Activated T-cell treated with anti-CD3 and anti-CD28 coated beads for 48 hours (primary cell): ENCODE measurements at regions not wholly inside any gene's neighbourhood (a gene's known extent, or its start where the extent isn't known, plus 50 kb on each side); places are given as distances from the start of the nearest gene placed in this dataset.
"Not testable (repeated sequence)": the region's sequence is repeated elsewhere in the genome, so short reads cannot be mapped to it uniquely, and the experiment has no call there.

ENCODE experiments used
- DNase-seq: peaks from one replicate; pipeline ENCODE4 v3.0.0-alpha.2; 2020; ENCODE audit warnings: low read depth

DNA sequence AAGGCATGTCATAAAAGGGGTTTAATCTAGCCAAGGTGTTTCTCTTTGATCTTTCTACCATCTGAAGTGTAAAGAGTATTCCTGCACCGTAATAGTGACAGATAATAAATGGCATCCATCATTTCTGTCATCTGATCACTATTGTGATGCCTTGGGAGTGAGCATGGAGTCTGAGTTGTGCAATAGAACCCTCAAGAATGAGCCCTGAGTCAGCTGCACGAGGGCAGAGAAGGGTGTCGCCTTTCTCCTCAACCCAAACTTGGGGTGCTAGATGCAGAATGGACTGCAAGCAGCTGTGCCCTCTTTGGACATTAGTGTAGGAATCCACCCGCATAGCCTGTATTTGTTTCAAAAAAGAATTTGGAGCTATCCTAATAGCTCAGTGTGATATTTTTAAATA lies 115.2 kb downstream of the ZNF37A start:
- no peak for DNase-seq

DNA sequence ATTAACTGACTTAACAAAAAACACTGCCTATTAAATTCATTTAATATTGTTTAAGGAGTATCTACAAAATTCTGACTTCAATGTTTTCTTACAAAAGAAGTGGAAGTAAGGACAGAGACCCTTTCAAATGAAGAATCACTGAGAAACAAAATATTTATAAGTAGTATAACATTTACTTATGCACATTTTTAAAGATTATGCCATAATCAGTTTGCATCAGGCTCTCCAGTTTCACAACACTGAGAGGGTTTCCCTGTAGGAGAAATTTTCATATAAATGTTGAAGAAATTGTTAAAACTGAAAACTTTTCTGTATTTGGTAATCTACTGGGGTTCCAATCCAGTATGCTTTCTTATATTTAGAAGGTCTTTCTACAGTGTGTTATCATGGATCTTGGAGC lies 115.6 kb downstream of the ZNF37A start:
- not testable (repeated sequence) for DNase-seq

DNA sequence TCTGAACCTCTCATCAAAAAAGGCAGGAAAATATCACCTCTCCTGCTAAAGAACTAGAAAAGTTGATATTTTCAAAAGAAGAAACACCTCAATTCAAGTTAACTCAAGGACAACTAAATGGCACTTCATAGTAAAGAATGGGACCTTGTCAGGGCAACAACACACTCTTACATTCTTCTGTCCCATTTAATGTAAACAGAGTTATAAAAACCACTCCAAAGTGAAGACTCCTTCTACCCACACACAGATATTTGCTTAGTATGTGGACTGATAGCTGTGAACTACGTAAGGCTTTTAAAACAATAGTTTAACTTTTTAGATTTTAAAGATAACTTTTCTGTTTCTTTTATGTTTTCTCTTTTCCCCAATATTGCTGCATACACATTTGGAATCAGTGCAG lies 118.3 kb downstream of the ZNF37A start:
- DNase-seq = no peak

DNA sequence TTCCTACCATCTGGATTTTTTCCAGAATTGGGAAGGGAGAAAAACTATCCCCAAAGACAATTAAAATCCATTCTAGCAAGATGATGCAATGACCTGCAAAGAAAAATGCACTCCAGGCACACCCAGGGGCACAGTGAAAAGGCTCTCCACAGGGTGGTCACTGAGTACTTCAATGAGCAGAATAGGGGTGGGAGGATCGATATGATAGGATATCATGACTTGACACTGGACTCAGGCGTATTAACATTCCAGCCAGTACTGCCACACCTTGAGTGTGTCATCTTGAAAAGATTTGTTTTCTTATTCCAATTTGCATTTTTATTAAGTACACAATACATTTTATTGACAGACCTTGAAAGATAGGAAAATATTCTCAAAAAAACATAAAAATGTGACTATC lies 132.2 kb downstream of the ZNF37A start:
- no peak for DNase-seq

DNA sequence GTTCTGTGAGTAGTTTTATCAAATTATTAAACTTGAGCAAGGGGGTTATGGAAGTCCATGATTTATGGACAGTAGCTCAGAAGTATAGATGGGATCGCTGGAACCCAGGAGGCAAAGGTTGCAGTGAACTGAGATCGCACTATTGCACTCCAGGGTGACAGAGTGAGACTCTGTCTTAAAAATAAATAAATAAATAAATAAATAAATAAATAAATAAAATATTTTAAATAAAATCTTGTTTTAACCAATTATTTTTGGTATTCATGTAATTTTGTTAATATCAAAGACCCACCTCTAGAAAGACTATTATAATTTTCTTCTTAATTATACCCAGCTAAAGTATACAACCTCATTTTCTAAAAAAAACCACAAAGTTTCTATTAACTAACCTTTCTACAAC lies 134.3 kb downstream of the ZNF37A start:
- no peak for DNase-seq

DNA sequence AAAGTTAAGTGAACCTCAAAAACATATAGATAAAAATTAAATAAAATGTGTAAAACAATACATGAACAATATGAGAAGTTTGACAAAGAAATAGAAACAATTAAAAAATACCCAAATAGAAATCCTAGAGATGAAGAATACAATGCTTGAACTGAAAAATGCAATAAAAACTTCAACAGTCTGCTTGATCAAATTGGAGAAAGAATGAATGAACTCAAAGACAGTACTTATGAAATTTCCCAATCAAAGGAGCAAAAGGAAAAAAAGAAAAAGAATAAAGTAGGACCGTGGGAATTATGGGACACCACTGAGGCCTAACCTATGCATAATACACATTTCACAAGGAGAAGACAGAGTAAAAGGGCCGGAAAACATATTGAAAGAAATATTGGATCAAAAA lies 144.3 kb downstream of the ZNF37A start:
- DNase-seq = not testable (repeated sequence)

DNA sequence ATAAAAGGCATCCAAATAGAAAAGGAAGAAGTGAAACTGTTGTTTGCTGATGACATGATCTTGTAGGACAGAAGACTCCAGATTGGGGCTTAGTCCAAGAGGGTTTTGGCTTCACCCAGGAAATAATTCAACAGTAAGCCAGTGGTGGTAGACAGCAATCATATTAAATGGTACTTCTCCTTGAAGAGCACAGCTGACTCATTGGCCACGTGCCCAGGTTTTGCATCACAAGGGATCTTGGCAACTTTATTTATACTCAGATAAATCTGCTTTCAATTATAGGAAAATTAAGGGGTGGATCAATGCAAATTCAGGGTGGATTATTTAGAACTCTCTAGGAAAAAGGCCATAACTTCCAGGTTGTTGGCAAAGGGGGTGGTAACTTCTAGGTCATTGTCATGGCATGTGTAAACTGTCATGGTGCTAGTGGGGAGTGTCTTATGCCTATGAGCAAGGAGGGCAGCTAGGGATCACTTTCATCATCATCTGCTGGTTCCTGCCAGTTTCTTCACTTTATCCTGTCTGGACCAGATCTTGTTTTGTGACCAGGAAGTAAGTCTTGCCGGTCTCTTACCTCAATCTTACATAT lies 148.0 kb downstream of the ZNF37A start:
- DNase-seq = not testable (repeated sequence)

DNA sequence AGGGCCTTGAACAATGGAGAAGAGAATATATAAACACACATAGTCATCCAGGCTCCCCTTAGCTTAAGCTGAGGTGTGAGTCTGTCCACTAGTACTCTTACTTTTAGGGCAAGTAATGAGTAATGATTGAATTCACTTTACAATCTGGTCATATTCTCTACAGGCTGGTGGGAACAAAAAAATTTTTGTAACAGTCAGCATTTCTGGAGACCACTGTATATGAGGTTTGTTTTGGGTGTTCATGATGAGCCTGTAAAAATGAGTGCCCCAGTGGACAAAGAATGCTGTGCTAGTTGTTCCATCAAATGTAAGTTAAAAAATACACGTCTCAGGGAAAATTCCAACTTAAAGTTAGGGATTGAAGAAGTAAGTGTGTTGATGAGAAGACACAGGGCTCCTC lies 154.0 kb downstream of the ZNF37A start:
- DNase-seq = not testable (repeated sequence)

DNA sequence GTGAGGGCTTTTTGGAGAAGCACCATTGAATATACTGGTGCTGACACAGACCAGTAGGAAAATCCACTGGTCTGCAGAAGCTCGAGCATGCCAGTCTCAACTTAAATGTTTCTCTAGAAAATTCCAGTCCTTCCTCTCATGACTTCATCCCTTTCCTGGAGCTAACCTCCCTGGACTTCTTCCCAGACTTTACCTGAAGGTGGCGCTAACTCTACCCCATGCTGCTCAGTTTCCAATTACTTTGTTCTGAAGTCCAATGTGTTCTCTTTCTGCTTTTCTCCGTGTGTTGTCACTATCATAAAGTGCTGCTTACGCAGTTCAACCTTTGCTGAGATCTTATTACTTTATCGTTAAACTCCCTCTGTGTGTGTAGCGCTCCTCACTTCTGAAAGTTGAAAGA lies 158.4 kb downstream of the ZNF37A start:
- not testable (repeated sequence) for DNase-seq

DNA sequence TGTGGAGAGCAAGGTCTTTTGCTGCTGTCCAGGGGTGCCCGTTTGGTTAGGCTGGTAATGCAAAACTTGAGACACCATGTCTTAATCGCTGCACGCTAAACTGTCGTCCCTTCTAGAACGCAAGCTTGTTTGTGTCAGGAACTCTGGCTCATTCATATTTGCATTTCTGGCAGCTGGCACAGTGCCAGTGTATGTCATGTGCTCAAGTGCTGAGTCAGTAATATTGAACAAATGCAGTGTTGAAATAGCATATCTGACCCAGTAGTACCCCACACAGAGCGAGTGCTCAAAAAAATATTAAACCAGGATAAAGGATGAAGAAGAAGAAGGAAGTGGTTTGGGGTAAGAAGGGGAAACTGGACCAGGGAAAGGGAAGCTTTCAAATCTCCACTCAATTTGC lies 173.4 kb downstream of the ZNF37A start:
- DNase-seq = not testable (repeated sequence)

DNA sequence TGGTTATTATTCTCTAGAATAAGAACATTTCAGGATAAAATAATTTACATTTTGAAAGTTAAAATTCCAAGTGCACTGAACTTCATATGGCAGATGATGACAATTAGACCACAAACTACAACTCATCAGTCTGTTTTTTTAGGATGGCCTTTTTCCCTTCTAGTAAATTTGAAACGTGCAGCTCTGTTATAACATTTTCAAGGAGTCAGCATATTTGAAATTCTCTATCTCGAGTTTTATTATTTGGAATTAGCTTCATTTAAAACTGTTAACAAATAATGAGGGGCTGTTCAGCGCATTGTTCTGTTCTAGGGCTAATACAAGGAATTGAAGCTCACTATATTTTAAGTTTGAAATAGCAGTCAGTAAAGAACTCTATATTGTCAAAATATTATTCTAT lies 176.9 kb downstream of the ZNF37A start:
- DNase-seq = not testable (repeated sequence)

DNA sequence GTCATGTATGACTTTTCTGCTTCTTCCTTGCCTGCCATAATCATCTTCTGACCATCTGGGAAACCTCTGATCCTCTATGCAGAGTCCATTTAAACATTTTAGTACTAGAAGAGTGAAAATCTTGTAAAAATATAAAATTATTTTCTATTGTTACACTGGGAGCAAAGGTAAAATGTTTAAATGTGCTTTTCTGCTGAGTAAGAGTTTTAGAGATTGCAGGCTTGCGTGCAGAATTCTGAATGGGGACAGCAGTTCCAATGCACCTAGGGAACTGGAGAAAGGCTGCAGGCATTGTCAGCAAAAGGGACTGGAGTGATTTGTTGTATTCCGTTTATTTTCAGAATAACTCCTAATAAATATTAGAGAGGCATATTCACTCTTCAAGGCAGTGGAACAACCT lies 180.7 kb downstream of the ZNF37A start:
- DNase-seq = not testable (repeated sequence)

DNA sequence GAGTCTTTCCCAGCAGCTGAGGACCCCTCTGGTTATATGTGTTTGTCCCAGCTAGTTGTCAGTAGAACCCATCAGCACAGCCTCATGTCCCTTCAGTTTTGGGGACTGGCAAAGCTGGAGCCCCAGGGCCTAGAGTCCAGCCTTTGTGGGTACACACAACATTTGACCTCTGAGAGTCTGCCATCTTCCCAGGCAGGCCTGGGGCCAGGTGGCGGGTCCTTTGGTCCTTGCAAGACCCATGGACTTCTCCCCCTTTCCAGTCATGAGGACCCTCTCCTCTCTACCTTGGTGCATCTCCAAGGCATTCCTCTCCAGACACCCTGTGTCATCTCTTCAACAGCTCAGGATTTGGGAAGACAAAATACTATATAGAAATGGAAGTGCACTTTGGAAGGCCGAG lies 198.4 kb downstream of the ZNF37A start:
- not testable (repeated sequence) for DNase-seq

DNA sequence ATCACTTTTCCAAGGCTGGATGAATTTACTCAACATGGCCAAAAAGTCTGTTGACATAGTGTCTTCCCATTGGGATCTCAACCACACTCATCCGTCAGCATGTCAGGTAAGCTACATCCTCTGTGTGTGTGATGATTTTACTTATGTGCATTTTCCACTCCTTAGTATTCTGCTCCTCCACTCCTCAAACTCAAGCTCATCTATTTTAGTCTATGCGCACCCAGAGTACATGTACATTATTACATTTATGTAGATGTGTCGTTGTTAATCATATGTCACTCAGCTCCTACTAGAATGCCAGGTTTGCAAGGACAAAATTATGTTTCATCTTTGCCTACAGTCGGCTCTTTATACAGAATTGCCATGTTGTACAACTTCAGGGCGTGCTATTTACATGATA lies 216.0 kb downstream of the ZNF37A start:
- not testable (repeated sequence) for DNase-seq

DNA sequence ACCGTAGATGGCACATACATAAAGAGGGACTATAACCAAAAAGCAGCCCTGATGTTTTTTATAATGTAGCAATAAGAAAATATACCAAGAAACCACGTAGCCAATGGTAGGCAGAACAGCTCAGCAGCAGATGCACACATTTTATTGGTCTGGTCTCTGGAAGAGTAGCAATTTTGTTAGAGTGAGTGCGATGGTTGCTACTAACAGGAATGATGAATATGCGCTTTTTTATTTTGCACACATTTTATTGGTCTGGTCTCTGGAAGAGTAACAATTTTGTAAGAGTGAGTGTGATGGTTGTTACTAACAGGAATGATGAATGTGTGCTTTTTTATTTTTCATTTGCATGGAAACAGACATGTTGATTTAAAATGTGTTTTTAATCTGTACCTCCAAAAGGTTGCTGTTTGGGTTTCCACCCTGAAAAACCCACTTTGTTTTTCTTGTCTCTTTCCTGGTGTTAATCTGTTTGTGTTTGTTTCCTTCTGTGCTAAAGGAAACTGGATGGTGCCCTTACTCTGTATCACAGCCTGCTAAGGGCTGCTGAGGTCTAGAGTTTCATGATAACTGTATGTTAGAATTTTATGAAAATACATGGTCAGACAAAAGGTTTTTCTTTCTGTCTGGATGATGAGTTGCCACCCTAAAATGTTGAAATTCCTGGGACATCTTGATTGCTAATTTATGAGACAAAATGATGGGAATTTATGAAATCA lies 221.1 kb downstream of the ZNF37A start:
- DNase-seq = not testable (repeated sequence)

DNA sequence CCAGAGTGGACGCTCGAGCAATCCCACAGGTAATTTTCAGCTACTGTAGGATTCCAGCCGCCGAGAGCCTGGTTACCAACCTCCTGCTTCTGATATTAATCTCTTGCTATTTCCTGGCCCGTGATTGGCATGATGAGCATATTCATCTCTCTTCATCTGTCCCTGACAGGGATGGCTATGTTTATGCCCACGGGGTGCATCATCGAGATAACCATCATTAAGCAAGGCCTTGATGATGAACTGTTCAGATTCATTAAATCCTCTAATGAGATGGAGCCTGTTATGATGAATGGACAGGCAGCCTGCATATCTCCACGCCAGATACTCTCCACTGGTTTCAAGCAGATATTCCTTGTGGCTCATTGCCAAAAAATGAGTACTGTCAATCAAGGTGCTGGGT lies 227.3 kb downstream of the ZNF37A start:
- DNase-seq = not testable (repeated sequence)

DNA sequence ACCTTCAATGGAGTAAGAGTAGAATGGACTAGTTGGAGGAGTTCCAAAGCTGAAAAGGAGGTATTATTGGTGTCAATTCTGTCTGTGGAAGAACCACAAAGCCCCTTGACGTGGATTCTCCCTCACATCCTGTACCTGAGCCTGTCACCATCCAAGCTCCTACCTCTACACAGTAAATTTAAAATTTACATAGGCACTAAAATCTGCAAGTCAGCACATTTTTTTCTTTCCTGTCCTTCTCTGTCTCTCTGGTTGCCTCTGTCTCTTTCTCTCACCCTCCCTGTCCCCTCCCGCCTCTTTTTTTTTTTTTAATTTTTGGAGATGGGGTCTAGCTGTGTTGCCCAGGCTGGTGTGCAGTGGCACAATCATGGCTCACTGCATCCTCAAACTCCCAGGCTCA lies 236.2 kb downstream of the ZNF37A start:
- DNase-seq = not testable (repeated sequence)

DNA sequence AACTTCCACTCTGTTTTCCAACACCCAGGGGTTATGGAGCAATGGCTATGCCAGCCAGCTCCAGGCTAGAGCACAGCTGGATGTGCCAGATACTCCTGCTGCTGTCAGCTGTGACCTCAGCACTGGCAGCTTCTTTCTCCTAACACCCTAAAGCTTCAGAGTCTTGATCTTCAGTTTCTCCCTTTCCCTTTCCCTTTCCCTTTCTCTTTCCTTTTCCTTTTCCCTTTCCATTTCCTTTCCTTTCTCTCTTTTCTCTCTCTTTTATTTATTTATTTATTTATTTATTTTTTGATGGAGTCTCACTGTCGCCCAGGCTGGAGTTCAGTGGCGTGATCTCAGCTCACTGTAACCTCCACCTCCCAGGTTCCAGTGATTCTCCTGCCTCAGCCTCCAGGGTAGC lies 237.0 kb downstream of the ZNF37A start:
- DNase-seq = not testable (repeated sequence)

DNA sequence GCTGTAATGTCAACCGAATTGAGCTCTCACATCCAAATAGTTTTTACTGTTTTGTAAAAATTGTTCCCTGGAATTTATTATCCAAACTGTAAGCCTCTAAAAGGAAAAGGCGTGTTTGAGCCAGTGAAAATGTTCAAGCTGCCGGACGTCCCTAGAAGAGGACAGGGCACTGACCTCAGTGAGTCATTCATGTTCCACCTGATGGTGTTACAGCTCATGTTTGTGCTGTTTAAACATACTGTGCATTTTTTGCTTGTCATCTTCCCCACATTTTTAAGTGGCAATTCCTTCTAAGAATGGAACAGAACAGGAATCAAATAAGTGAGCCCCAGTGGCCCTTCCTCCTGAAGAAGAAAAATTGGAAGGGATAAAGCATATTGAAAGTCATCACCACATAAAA lies 239.6 kb downstream of the ZNF37A start:
- not testable (repeated sequence) for DNase-seq

DNA sequence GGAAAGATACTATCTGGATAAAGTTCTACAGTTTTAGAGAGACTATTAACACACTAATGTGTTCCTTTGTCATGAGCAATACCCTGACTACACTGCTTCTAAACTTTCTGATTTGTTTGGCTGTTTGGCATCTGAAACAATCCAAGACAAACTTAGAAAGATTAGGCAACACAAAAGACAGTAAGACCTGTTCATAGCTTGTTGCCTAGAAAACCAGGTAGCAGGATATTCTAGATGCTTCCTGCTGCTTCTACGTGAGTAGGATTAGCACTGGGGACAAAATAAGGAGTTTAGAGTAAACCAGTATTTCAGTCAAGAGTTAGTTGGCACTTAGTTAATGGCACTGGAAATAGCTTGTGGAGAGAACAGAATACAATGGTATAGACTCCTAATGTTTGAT lies 256.5 kb downstream of the ZNF37A start:
- not testable (repeated sequence) for DNase-seq

DNA sequence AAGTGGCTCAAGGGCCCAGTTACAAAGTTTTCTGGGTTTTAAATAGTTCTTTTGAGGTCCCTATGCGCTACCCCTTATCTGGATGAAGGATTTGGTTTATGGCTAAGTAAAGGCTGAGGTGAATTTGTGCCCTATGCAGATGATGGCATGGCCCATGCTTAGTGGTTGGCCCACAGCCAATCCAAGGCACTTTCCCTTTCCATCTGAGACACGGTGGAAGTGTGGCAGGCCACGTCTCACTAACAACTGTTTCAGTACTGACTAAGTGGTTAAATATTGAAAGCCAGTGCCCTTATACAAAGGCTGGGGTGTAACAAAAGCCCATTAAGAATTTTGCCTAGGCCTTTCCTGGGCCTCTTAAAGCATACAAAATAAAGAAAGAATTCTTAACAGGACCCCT lies 260.3 kb downstream of the ZNF37A start:
- peak; percentile 1 for DNase-seq

DNA sequence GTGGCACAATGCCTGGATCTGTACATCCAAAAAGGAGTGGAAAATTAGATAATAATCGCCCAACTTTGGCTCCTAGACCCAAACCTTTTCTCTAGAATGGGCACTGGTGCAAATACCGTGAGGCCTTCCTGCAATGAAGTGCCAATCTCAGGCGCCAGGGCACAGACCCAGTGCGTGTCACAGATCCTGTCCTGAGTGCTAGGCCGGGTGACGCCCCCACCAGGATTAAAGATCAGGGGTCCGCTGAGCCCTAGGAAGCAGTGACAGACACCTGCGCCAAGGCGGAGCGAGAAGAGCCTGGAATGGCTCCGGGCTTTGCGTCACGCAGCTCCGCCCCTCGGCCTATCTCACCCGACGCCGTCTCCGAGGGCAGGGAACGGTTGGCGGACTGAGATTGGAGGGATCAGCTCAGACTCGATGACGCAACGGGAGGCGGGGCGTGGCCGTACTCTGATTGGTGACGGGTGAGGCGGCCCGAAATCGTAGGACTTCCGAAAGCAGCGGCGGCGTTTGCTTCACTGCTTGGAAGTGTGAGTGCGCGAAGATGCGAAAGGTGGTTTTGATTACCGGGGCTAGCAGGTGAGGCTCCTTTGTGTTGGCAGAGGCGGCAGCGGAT lies 261.9 kb downstream of the ZNF37A start:
- DNase-seq = peak; percentile 65

DNA sequence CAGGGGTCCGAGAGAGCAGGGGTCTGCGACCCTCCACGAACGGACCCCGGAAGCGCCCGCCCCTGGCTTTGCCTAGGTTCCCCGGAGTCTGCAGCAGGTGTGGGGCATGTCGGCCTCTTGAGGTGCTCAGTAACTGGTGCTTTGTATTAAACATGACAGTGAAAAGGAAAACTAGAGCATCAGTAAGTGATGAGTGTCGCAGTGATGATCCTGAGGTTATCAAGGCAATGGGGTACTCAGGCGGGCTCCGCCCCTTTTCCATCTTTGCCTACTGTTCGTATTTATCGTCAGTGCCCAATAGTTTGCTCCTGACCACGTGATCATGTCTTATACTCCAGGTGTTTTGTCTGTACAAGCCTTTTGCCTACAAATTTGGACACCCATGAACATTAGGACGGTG lies 262.4 kb downstream of the ZNF37A start:
- not testable (repeated sequence) for DNase-seq
